G401 (cell line): ENCODE measurements at regions not wholly inside any gene's neighbourhood (a gene's known extent, or its start where the extent isn't known, plus 50 kb on each side); places are given as distances from the start of the nearest gene placed in this dataset.

Experiments used
- DNase-seq: peaks from one replicate; pipeline ENCODE4 v3.0.0-alpha.2; 2015; ENCODE audit warnings: low spot score
- in situ Hi-C: cut with HindIII; loops from 2 replicates; pipeline ENCODE4 v1.10.0; 2016; ENCODE audit warnings: low sequenced_read_pairs, mixed read lengths

DNA sequence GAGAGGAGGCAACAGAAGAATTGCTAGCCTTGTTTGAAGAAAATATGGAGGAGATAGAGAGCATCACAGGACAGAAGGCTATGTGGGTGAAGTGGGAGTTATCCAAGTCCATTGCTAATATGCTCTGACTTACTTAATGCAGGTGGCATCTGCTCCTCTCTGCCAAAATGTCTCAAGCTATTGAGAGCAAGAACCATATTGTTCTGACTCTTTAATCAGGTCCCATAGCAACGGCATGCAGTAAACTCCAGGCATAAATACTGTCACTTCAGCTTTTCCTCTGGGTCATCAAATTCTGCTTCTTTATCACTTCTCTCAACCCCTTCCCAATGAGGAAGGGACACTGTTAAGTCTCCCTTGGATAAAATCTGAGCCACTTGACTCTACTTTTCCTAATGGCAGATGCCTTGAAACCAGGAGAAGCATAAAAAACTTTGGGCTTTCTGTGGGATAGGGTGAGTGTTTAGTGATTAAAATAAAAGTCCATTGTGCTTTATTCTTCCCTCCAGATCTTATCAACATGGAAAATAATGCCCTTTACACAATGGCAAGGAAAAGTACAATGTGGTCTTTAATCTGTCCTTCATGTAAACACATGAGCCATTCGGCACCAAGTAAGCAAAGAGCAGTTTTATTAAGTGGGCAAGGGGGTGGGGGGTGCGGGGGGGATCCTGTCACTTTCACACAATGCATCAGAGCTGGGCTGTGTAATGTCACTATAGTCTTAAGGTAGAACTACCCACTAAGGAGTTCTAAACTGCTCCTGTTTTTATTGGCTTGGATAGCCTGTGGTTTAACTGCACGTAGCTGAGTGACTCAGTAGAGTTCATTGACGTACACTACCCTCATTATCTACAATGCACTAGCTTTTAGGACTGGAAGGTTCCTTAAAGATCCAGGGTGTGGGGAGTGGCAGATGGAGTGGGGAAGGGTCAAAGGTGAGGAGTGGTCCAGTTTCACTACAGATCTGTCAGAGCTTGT lies 71.0 kb upstream of the TARS1 start:
- in situ Hi-C loops: no loop called here
- DNase-seq: no peak

DNA sequence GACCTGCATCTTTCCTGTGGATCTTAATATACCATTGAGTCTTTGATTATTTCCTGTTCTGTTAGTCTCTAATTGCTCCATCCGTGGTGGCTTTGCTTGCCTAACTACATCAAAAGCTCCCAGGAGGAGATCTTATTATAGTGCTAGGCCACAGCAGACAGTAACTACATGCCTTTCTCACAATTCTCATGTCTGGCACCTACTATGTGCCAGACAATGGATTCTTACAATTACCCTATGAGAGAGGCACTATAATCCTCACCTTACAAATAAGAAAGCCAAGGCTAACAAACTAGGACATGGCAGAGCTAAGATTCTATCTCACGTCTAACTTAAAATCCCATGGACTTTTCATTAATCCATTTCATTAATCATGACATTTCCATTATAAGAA lies 70.3 kb upstream of the TARS1 start:
- in situ Hi-C loops: no loop called here
- no peak for DNase-seq

- in situ Hi-C loops: no loop called here
- no peak for DNase-seq
These were observed 69.1 kb upstream of the TARS1 start for GRCh38 chr5:33371660-33372059.

DNA sequence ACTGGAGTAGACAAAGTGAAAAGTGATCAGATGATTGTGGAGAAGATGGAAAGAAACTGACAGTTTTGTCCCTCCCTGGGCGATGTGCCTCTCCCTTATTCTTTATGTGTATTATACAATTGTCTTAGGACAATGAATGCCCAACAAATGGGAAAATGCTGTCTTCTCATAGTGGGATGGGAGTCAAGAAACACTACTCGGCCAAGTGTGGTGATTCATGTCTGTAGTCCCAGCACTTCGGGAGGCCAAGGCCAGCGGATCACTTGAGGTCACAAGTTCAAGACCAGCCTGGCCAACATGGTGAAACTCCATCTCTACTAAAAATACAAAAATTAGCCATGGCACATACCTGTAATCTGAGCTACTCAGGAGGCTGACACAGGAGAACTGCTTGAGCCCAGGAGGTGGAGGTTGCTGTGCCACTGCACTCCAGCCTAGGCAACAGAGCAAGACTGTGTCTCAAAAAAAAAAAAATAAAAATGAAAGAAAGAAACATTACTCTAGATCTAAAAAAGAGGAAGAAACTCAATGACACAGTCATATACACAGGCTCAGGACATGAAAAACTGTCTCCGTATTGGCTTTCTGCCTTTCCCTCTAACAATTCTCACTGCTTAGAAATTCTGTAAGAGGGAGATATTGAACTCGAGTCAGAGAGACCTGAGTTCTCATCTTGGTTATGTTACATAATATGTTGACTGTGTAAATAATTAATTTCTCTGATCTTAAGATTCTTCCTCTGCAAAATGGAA lies 67.9 kb upstream of the TARS1 start:
- in situ Hi-C loops: no loop called here
- DNase-seq: no peak

- in situ Hi-C loops: no loop called here
- DNase-seq: no peak
These were observed 64.9 kb upstream of the TARS1 start for GRCh38 chr5:33375900-33376299.

GRCh38 chr5:33379757-33380156 lies 61.0 kb upstream of the TARS1 start:
- in situ Hi-C loops: no loop called here

GRCh38 chr5:33381243-33381642 lies 59.5 kb upstream of the TARS1 start:
- in situ Hi-C loops: no loop called here
- no peak for DNase-seq

More at GRCh38 chr5:33379757-33380156, 61.0 kb upstream of the TARS1 start:
- no peak for DNase-seq
